Adrenal gland (tissue), 9 donors: ENCODE measurements at regions not wholly inside any gene's neighbourhood (a gene's known extent, or its start where the extent isn't known, plus 50 kb on each side); places are given as distances from the start of the nearest gene placed in this dataset.

Experiments used
- DNase-seq, 7 donors: peaks; one replicate each; pipeline ENCODE4 v3.0.0-alpha.2; 2019 to 2020
- H3K27ac ChIP-seq, 5 donors: fragments of 200-600 bp; sonication (generic) in 4 of 5; 1 replicate in 3 of 5; 2 replicates in 2 of 5; pipeline versions ENCODE4 v1.5.1 to v1.8.0; 2016 to 2020; ENCODE audit warnings: mild to moderate bottlenecking in 1 of 5
- H3K27me3 ChIP-seq: fragments of 200-600 bp; 2 replicates; pipeline ENCODE4 v1.8.0; 2021
- H3K36me3 ChIP-seq, 2 donors: fragments of 200-600 bp; replicated peaks in 1 of 2; 1 replicate in 1 of 2; 2 replicates in 1 of 2; pipeline versions ENCODE4 v1.5.1 to v1.8.0; 2018 to 2022
- H3K4me1 ChIP-seq, 2 donors: fragments of 200-600 bp; replicated peaks in 1 of 2; 1 replicate in 1 of 2; 2 replicates in 1 of 2; pipeline versions ENCODE4 v1.5.1 to v1.8.0; 2018 to 2021
- H3K4me3 ChIP-seq, 4 donors: fragments of 200-600 bp; sonication (generic) in 3 of 4; one replicate each; pipeline ENCODE4 v1.5.1; 2016 to 2018
- H3K9me3 ChIP-seq, 3 donors: fragments of 200-600 bp; sonication (generic) in 1 of 3; replicated peaks in 1 of 3; 1 replicate in 2 of 3; 2 replicates in 1 of 3; pipeline versions ENCODE4 v1.5.1 to v1.8.0; 2016 to 2021
- CTCF ChIP-seq, 6 experiments: fragments of 450-650 bp in 4 of 6; fragments of 200-600 bp in 2 of 6; sonication (generic) in 1 of 6; IDR thresholded peaks; 1 replicate in 5 of 6; 2 replicates in 1 of 6; pipeline versions ENCODE4 v1.5.1 to v1.8.0; 2016 to 2021; ENCODE audit warnings: antibody characterized with exemption in 6 of 6, mild to moderate bottlenecking in 2 of 6, moderate library complexity in 1 of 6
- POLR2A ChIP-seq, 2 donors: fragments of 450-650 bp; IDR thresholded peaks; one replicate each; pipeline ENCODE4 v1.6.1; 2017; ENCODE audit warnings: antibody characterized with exemption in 2 of 2, mild to moderate bottlenecking in 2 of 2, moderate library complexity in 1 of 2
- WGBS, 4 donors: extraction: QIAGEN DNeasy Blood & Tissue Kit in 2 of 4; methylation state at CpG; one replicate each; pipeline versions ENCODE4 v1.1.5 to v1.1.7; 2013 to 2017; 5-methylcytosine and 5-hydroxymethylcytosine counted together
- intact Hi-C, 2 donors: fragments of 100-400 bp; cut with DNase I; formaldehyde crosslinking; loops; one replicate each; pipeline versions ENCODE4 v1.14.1 to v1.15.0; 2022 to 2023
- donor health status: healthy with polysubstance abuse.
- donor health status: Bipolar disorder and iron deficiency.
- donor health status: DM: yes; HTN: yes; CAD: no.
- donor health status: DM: no; HTN: no; CAD: no.
- donor health status: DM: no; HTN: no; CAD: no.

GRCh38 chr1:117753232-117753631 is 147.4 kb downstream of the TENT5C start:
- Histone ChIP-seq H3K36me3 (no peaks in the 10 kb centered on the region), H3K4me3 (no peak overlapping the region), H3K27me3 (no peaks in the 10 kb centered on the region), H3K9me3 (no peaks in the 10 kb centered on the region), H3K27ac (no peak overlapping the region), H3K4me1 (peaks cover 0 to under 1% of the 10 kb centered on the region in 2 donors)
- no peak for DNase-seq
- no peak for TF ChIP-seq CTCF (IDR thresholded peaks at IDR 0.05)
- no peak for TF ChIP-seq POLR2A (IDR thresholded peaks at IDR 0.05)
- intact Hi-C loops: loop anchor here (5.0 kb wide), 1 partner anchor 216 kb away; no protein-coding TSS in a partner anchor
- 57 to 98% (median 75%) methylated on average over 2 to 3 of the region's 3 CpGs for WGBS, 4 donors

GRCh38 chr1:117753652-117754051 is 147.8 kb downstream of the TENT5C start:
- H3K27ac ChIP-seq: no peak overlapping the region
- H3K27me3 ChIP-seq: no peaks in the 10 kb centered on the region
- DNase-seq: no peak
- intact Hi-C loops: loop anchor here (5.0 kb wide), 1 partner anchor 216 kb away; no protein-coding TSS in a partner anchor
- TF ChIP-seq POLR2A (IDR thresholded peaks at IDR 0.05) (no peak), CTCF (IDR thresholded peaks at IDR 0.05) (no peak)
- WGBS, 4 donors: 24 to 36% (median 31%) methylated on average over 5 of the region's 5 CpGs
- H3K36me3 ChIP-seq: no peaks in the 10 kb centered on the region
- no peaks in the 10 kb centered on the region for H3K9me3 ChIP-seq
- peaks cover 0 to 5% of the 10 kb centered on the region in 2 donors for H3K4me1 ChIP-seq
- H3K4me3 ChIP-seq: peak overlapping the region in 1 of 4 donors; percentile 18

GRCh38 chr1:117754061-117754969 is 148.5 kb downstream of the TENT5C start:
- intact Hi-C loops: loop anchor here (5.0 kb wide), 1 partner anchor 217 kb away; no protein-coding TSS in a partner anchor
- H3K4me3 ChIP-seq: peak overlapping the region in 1 of 4 donors; percentile 18
- peaks cover 0 to 6% of the 10 kb centered on the region in 2 donors for H3K4me1 ChIP-seq
- H3K27ac ChIP-seq: no peak overlapping the region
- H3K36me3 ChIP-seq: no peaks in the 10 kb centered on the region
- DNase-seq: peak; percentile 43 to 81 (median 66)
- 15 to 29% (median 17%) methylated on average over 5 to 9 of the region's 9 CpGs for WGBS, 4 donors
- TF ChIP-seq POLR2A (IDR thresholded peaks at IDR 0.05) (no peak), CTCF (IDR thresholded peaks at IDR 0.05) (peak; percentile 64 to 80 (median 78))
- H3K27me3 ChIP-seq: no peaks in the 10 kb centered on the region
- no peaks in the 10 kb centered on the region for H3K9me3 ChIP-seq

- DNase-seq: no peak
- no peaks in the 10 kb centered on the region for H3K27me3 ChIP-seq
- no peak for TF ChIP-seq POLR2A (IDR thresholded peaks at IDR 0.05)
- no peak for TF ChIP-seq CTCF (IDR thresholded peaks at IDR 0.05)
- WGBS, 4 donors: 58 to 69% (median 65%) methylated on average over 3 of the region's 3 CpGs
- H3K4me3 ChIP-seq: no peak overlapping the region
- no peaks in the 10 kb centered on the region for H3K9me3 ChIP-seq
- intact Hi-C loops: loop anchor here (5.0 kb wide), 3 partner anchors 150 to 245 kb away; partner anchors contain the start of gene TENT5C (in 1 of the 2)
- peaks cover 0 to 6% of the 10 kb centered on the region in 2 donors for H3K4me1 ChIP-seq
- no peak overlapping the region for H3K27ac ChIP-seq
- H3K36me3 ChIP-seq: no peaks in the 10 kb centered on the region
Measured at GRCh38 chr1:117757668-117758067, 151.8 kb downstream of the TENT5C start.
